ENCODE measurements at regions not wholly inside any gene's neighbourhood (a gene's known extent, or its start where the extent isn't known, plus 50 kb on each side); places are given as distances from the start of the nearest gene placed in this dataset.
"Not testable (repeated sequence)": the region's sequence is repeated elsewhere in the genome, so short reads cannot be mapped to it uniquely, and the experiment has no call there.

GRCh38 chr20:12084482-12084881 lies 166.8 kb downstream of the BTBD3 start:
- H3K4me1 ChIP-seq: no peaks in the 10 kb centered on the region
- no peak overlapping the region for H3K27ac ChIP-seq
- no peaks in the 10 kb centered on the region for H3K36me3 ChIP-seq
- no peaks in the 10 kb centered on the region for H3K27me3 ChIP-seq
- no peak for ATAC-seq (ENCODE audit: low FRiP score in 2 of 2)
- TF ChIP-seq POLR2AphosphoS5 (IDR thresholded peaks at IDR 0.05): no peak
- no peak for TF ChIP-seq CTCF (IDR thresholded peaks at IDR 0.05)
- no peak for TF ChIP-seq EP300 (IDR thresholded peaks at IDR 0.05)
- no peak for TF ChIP-seq POLR2A (IDR thresholded peaks at IDR 0.05)
- no peak overlapping the region for H3K4me3 ChIP-seq
- H3K9me3 ChIP-seq: no peaks in the 10 kb centered on the region
- no peak for DNase-seq
- 80 to 86% methylated on average over 2 of the region's 2 CpGs for WGBS, 2 donors

- Histone ChIP-seq H3K36me3 (no peaks in the 10 kb centered on the region), H3K27me3 (no peaks in the 10 kb centered on the region), H3K27ac (no peak overlapping the region), H3K9me3 (no peaks in the 10 kb centered on the region), H3K4me1 (no peaks in the 10 kb centered on the region), H3K4me3 (no peak overlapping the region)
- ATAC-seq (ENCODE audit: low FRiP score in 2 of 2): no peak
- 70% methylated on average over 1 of the region's 1 CpG for WGBS, 2 donors
- DNase-seq: no peak
- TF ChIP-seq CTCF (IDR thresholded peaks at IDR 0.05) (no peak), POLR2A (IDR thresholded peaks at IDR 0.05) (no peak), EP300 (IDR thresholded peaks at IDR 0.05) (no peak)
Measured at GRCh38 chr20:12086359-12086758, 168.7 kb downstream of the BTBD3 start.

GRCh38 chr20:12090920-12091319 lies 173.2 kb downstream of the BTBD3 start:
- no peak overlapping the region for H3K4me3 ChIP-seq
- H3K27me3 ChIP-seq: no peaks in the 10 kb centered on the region
- no peaks in the 10 kb centered on the region for H3K36me3 ChIP-seq
- WGBS, 2 donors: 44 to 46% methylated on average over 1 of the region's 1 CpG
- no peaks in the 10 kb centered on the region for H3K9me3 ChIP-seq
- DNase-seq (no peak), ATAC-seq (ENCODE audit: low FRiP score in 2 of 2) (no peak)
- TF ChIP-seq POLR2AphosphoS5 (IDR thresholded peaks at IDR 0.05): no peak
- no peak for TF ChIP-seq POLR2A (IDR thresholded peaks at IDR 0.05)
- TF ChIP-seq CTCF (IDR thresholded peaks at IDR 0.05): no peak
- no peak for TF ChIP-seq EP300 (IDR thresholded peaks at IDR 0.05)
- H3K27ac ChIP-seq: no peak overlapping the region
- no peaks in the 10 kb centered on the region for H3K4me1 ChIP-seq

- Histone ChIP-seq H3K27me3 (no peaks in the 10 kb centered on the region), H3K9me3 (no peaks in the 10 kb centered on the region), H3K4me1 (no peaks in the 10 kb centered on the region), H3K4me3 (no peak overlapping the region), H3K36me3 (no peaks in the 10 kb centered on the region), H3K27ac (no peak overlapping the region)
- no peak for TF ChIP-seq CTCF (IDR thresholded peaks at IDR 0.05)
- no peak for TF ChIP-seq POLR2AphosphoS5 (IDR thresholded peaks at IDR 0.05)
- no peak for TF ChIP-seq POLR2A (IDR thresholded peaks at IDR 0.05)
- TF ChIP-seq EP300 (IDR thresholded peaks at IDR 0.05): no peak
- DNase-seq: no peak
- WGBS, 2 donors: 86 to 87% methylated on average over 10 of the region's 10 CpGs
- ATAC-seq (ENCODE audit: low FRiP score in 2 of 2): no peak
Measured at GRCh38 chr20:12093057-12093796, 175.5 kb downstream of the BTBD3 start.

GRCh38 chr20:12093797-12094190 lies 176.1 kb downstream of the BTBD3 start:
- H3K27me3 ChIP-seq; H3K36me3 ChIP-seq; H3K9me3 ChIP-seq; H3K4me1 ChIP-seq; DNase-seq; ATAC-seq (ENCODE audit: low FRiP score in 2 of 2); H3K27ac ChIP-seq; H3K4me3 ChIP-seq: not testable (repeated sequence)
- 83 to 86% methylated on average over 3 of the region's 3 CpGs for WGBS, 2 donors

Data from upper lobe of left lung (tissue), 6 donors.